GM12878 (cell line): ENCODE measurements at regions not wholly inside any gene's neighbourhood (a gene's known extent, or its start where the extent isn't known, plus 50 kb on each side); places are given as distances from the start of the nearest gene placed in this dataset.

Experiments used
- ATAC-seq: fragments of 200-7000 bp; cut with Tn5 transposase; 3 replicates; pipeline ENCODE4 v1.9.1; 2020; ENCODE audit warnings: mild to moderate bottlenecking, moderate library complexity
- BruUV-seq: library from RNA; stranded (reverse); fragments of 400-500 nt; replicated peaks from 2 replicates; lab custom pipeline; 2021; lab: Mats Ljungman, UMichigan
- CTCF ChIA-PET: fragments of 300-600 bp; sonication (Branson Sonifier 250); formaldehyde crosslinking; extraction: SDS; loops from one replicate; lab custom pipeline; 2021; ENCODE audit warnings: inconsistent platforms; lab: Yijun Ruan, JAX
- POLR2A ChIA-PET: fragments of 350-600 bp; formaldehyde crosslinking; extraction: SDS; loops from one replicate; lab custom pipeline; 2021; ENCODE audit warnings: inconsistent platforms; lab: Charles Lee
- RAD21 ChIA-PET: fragments of 300-600 bp; sonication (Branson Sonifier 250); formaldehyde crosslinking; loops from one replicate; lab custom pipeline; 2023; ENCODE audit warnings: antibody characterized with exemption; ENCODE audit not compliant: unreplicated experiment; lab: Charles Lee
- SMC1A ChIA-PET: fragments of 300-600 bp; sonication (Branson Sonifier 250); formaldehyde crosslinking; loops from one replicate; lab custom pipeline; 2023; ENCODE audit not compliant: unreplicated experiment, uncharacterized antibody; lab: Charles Lee
- DNase-seq: peaks from one replicate; pipeline ENCODE4 v3.0.0-alpha.2; 2011; ENCODE audit warnings: low read depth, low spot score
- FAIRE-seq: peaks from 3 replicates; lab custom pipeline; 2011; peaks lifted over from hg19 to GRCh38; lab: Jason Lieb, UNC
- H2AFZ ChIP-seq: 2 replicates; pipeline ENCODE4 v1.6.0; 2011; ENCODE audit warnings: low read depth, low read length, control low read depth; ENCODE audit not compliant: control insufficient read depth
- H3K27ac ChIP-seq: 2 replicates; pipeline ENCODE4 v1.5.1; 2011; ENCODE audit warnings: control low read depth; ENCODE audit not compliant: control insufficient read depth, insufficient read depth
- H3K27me3 ChIP-seq, 2 experiments: replicated peaks in 1 of 2; 2 replicates each; pipeline versions ENCODE4 v1.6.0 to v1.6.1; 2011; ENCODE audit warnings: low read length in 1 of 2; ENCODE audit not compliant: control insufficient read depth in 2 of 2, insufficient read depth in 2 of 2
- H3K36me3 ChIP-seq, 2 experiments: 2 replicates each; pipeline ENCODE4 v1.5.1; 2011; ENCODE audit warnings: low read length in 1 of 2; ENCODE audit not compliant: control insufficient read depth in 2 of 2, insufficient read depth in 2 of 2
- H3K4me1 ChIP-seq: 2 replicates; pipeline ENCODE4 v1.6.1; 2011; ENCODE audit warnings: mild to moderate bottlenecking, low read length, moderate library complexity, mixed read lengths; ENCODE audit not compliant: control insufficient read depth, insufficient read depth
- H3K4me2 ChIP-seq: 2 replicates; pipeline ENCODE4 v1.6.0; 2011; ENCODE audit warnings: control low read depth; ENCODE audit not compliant: control insufficient read depth, insufficient read depth
- H3K4me3 ChIP-seq: fragments of 200-600 bp; sonication (generic); 2 replicates; pipeline ENCODE4 v1.5.1; 2016
- H3K79me2 ChIP-seq: 2 replicates; pipeline ENCODE4 v1.6.0; 2011; ENCODE audit warnings: low read length; ENCODE audit not compliant: control insufficient read depth, insufficient read depth
- H3K9ac ChIP-seq: 2 replicates; pipeline ENCODE4 v1.8.0; 2011; ENCODE audit warnings: low read length, control low read depth, mixed read lengths; ENCODE audit not compliant: control insufficient read depth, insufficient read depth
- H3K9me3 ChIP-seq: replicated peaks from 3 replicates; pipeline ENCODE4 v1.5.1; 2011; ENCODE audit warnings: mild to moderate bottlenecking, low read length; ENCODE audit not compliant: control insufficient read depth, insufficient read depth
- H4K20me1 ChIP-seq: 2 replicates; pipeline ENCODE4 v1.6.0; 2011; ENCODE audit not compliant: control insufficient read depth, insufficient read depth
- ATF3 ChIP-seq: IDR thresholded peaks from 2 replicates; pipeline ENCODE4 v1.6.1; 2011; ENCODE audit warnings: low read depth, mild to moderate bottlenecking, low read length, moderate library complexity, borderline replicate concordance; ENCODE audit errors: extremely low read depth
- BCLAF1 ChIP-seq: fragments of 450-650 bp; IDR thresholded peaks from 2 replicates; pipeline ENCODE4 v1.6.1; 2017; ENCODE audit warnings: antibody characterized with exemption, mild to moderate bottlenecking, moderate library complexity
- RAD21 ChIP-seq: IDR thresholded peaks from 2 replicates; pipeline ENCODE4 v1.6.1; 2011; ENCODE audit warnings: mild to moderate bottlenecking, low read depth, low read length, moderate library complexity; ENCODE audit not compliant: insufficient read depth
- REST ChIP-seq: IDR thresholded peaks from 2 replicates; pipeline ENCODE4 v1.6.1; 2012; ENCODE audit warnings: mild to moderate bottlenecking, low read depth, low read length
- STAT3 ChIP-seq: IDR thresholded peaks from 2 replicates; pipeline ENCODE4 v1.6.1; 2011; ENCODE audit warnings: low read depth, low read length, improper control_type of control experiment
- SUPT20H ChIP-seq: IDR thresholded peaks from 2 replicates; pipeline ENCODE4 v1.6.1; 2011; ENCODE audit warnings: low read depth, mild to moderate bottlenecking, low read length, moderate library complexity, borderline replicate concordance; ENCODE audit not compliant: control insufficient read depth
- TARDBP ChIP-seq: IDR thresholded peaks from 2 replicates; pipeline ENCODE4 v1.6.1; 2016; ENCODE audit warnings: borderline replicate concordance
- WGBS: methylation state at CpG from one replicate; pipeline ENCODE4 v1.1.6; 2016; ENCODE audit warnings: low lambda C conversion rate; ENCODE audit not compliant: insufficient replicate concordance, insufficient coverage; ENCODE audit errors: missing lambda C conversion rate; 5-methylcytosine and 5-hydroxymethylcytosine counted together
- in situ Hi-C: fragments of 300-500 bp; cut with MboI; formaldehyde crosslinking; loops from 9 replicates; pipeline ENCODE4 v1.14.3; 2018; ENCODE audit warnings: mixed read lengths
- intact Hi-C: fragments of 100-400 bp; cut with micrococcal nuclease; formaldehyde crosslinking; loops from one replicate; pipeline ENCODE4 v1.14.2; 2022; ENCODE audit not compliant: unreplicated experiment

GRCh38 chr14:49303946-49304516 is 282.1 kb downstream of the RPS29 start:
- ATAC-seq = 0 out of 3 replicates have a peak, but pooled peaks have one; percentile 31
- peak; percentile 91 for TF ChIP-seq REST
- no peak for TF ChIP-seq SUPT20H
- TF ChIP-seq, all 136 proteins: peak for 1
- Histone ChIP-seq H3K4me2 (no peak overlapping the region), H3K27ac (no peak overlapping the region), H3K9ac (no peak overlapping the region), H3K36me3 (no peaks in the 10 kb centered on the region), H3K4me3 (no peak overlapping the region), H3K27me3 (no peaks in the 10 kb centered on the region), H3K79me2 (no peaks in the 10 kb centered on the region), H4K20me1 (no peaks in the 10 kb centered on the region), H3K4me1 (no peaks in the 10 kb centered on the region), H2AFZ (no peak overlapping the region), H3K9me3 (no peaks in the 10 kb centered on the region)
- SMC1A ChIA-PET = no interaction called here
- CTCF ChIA-PET = interaction anchor here (1.4 kb wide), 1 partner anchor 9 kb away, joined by 4 read pairs; no protein-coding TSS in a partner anchor
- WGBS = 0% methylated on average over 5 of the region's 5 CpGs
- RAD21 ChIA-PET = no interaction called here
- DNase-seq (no peak), FAIRE-seq (no peak)
- in situ Hi-C loops = no loop called here
- POLR2A ChIA-PET = no interaction called here
- BruUV-seq = no TSS peak
- intact Hi-C loops = no loop called here

DNA sequence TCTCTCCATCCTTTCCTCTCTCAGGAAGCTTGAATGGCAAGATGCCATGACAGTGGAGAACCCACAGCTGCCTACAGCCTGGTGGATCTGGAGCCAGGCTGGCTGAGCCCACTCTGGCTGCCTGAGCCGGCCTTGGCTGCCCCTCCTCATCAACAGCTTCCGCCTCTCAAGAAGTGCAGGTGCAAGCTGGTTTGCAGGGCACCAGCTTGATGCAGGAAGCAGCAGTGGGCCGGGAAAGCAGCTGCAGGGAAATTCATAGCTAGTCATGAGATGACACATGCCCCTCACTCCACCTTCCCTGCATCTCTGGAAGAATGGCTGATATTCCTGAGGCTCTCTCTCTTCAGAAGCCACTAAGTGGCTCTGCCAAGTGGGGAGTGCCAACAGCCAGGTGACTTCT is 289.1 kb downstream of the RPS29 start:
- BruUV-seq = no TSS peak
- Histone ChIP-seq H3K4me1 (no peaks in the 10 kb centered on the region), H3K9ac (no peak overlapping the region), H3K4me3 (no peak overlapping the region), H3K27me3 (no peaks in the 10 kb centered on the region), H3K9me3 (no peaks in the 10 kb centered on the region), H4K20me1 (no peaks in the 10 kb centered on the region), H2AFZ (no peak overlapping the region), H3K36me3 (no peaks in the 10 kb centered on the region), H3K27ac (no peak overlapping the region), H3K79me2 (no peaks in the 10 kb centered on the region), H3K4me2 (no peak overlapping the region)
- ChIA-PET SMC1A (no interaction called here), CTCF (interaction anchor here (0.6 to 2.3 kb wide), 2 partner anchors 9 to 1364 kb away, joined by 5 to 7 read pairs; no protein-coding TSS in a partner anchor), POLR2A (no interaction called here), RAD21 (no interaction called here)
- ATAC-seq (no peak), DNase-seq (no peak), FAIRE-seq (no peak)
- intact Hi-C loops = no loop called here
- in situ Hi-C loops = no loop called here
- WGBS = 25% methylated on average over 3 of the region's 3 CpGs
- TF ChIP-seq BCLAF1 (no peak), RAD21 (no peak), ATF3 (no peak), TARDBP (no peak), STAT3 (no peak)
